CD4-positive, alpha-beta T cell treated with Interleukin-12 subunit alpha and Interleukin-12 subunit beta, for 1 hour (primary cell): ENCODE measurements at regions not wholly inside any gene's neighbourhood (a gene's known extent, or its start where the extent isn't known, plus 50 kb on each side); places are given as distances from the start of the nearest gene placed in this dataset.

ENCODE experiments used
- DNase-seq: peaks from one replicate; pipeline ENCODE4 v3.0.0-alpha.2; 2020

DNA sequence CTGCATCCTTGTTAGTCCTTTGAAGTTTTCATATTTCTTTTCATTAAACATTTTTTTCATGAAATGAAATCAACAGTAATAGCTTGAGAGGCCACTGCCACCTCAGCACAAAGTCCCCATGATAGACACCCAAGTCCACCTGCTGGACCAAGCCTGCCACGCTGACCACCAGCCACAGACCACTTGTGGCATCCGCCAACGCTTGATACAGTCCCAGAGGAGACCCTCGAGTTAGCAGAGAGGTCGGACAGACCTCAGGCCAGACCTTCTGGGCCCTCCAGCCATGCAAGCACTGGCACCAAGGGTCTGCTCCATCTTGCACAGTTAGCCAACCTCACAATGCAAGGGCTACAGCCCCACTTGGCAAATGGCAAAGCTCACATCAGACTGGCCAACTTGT lies 91.8 kb upstream of the RTL6 start:
- DNase-seq: no peak

- DNase-seq: no peak
These were observed 90.3 kb upstream of the RTL6 start for GRCh38 chr22:44588348-44588747.

DNA sequence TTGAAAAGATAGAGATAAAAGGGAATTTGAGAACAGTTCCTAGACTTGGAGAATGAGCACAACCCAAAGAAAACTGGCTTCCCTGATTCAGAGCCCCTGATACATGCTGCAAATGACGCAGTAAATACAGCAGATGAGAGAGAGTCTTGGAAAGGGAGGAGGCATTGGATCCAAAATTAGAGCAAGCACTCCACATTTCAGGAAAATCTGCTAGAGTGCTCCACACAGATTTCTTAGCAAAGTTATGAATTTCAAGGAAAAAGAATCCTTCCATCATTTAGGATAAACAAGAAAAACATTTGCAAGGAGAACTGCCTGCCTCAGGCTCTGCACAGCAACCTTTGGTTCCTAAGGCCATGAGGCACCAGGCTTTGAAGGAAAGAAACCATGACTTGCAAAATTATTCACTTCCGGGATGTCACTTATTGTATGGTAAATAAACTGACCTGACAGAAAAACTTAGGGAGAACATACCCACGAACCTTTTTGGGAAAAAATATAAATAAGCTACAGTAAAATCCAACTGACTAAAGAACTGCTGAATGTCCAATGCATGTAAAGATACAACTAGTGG lies 89.8 kb upstream of the RTL6 start:
- DNase-seq: no peak

GRCh38 chr22:44586999-44587736 lies 89.1 kb upstream of the RTL6 start:
- DNase-seq: no peak

- DNase-seq: no peak
These were observed 88.4 kb upstream of the RTL6 start for GRCh38 chr22:44586351-44586990.

DNA sequence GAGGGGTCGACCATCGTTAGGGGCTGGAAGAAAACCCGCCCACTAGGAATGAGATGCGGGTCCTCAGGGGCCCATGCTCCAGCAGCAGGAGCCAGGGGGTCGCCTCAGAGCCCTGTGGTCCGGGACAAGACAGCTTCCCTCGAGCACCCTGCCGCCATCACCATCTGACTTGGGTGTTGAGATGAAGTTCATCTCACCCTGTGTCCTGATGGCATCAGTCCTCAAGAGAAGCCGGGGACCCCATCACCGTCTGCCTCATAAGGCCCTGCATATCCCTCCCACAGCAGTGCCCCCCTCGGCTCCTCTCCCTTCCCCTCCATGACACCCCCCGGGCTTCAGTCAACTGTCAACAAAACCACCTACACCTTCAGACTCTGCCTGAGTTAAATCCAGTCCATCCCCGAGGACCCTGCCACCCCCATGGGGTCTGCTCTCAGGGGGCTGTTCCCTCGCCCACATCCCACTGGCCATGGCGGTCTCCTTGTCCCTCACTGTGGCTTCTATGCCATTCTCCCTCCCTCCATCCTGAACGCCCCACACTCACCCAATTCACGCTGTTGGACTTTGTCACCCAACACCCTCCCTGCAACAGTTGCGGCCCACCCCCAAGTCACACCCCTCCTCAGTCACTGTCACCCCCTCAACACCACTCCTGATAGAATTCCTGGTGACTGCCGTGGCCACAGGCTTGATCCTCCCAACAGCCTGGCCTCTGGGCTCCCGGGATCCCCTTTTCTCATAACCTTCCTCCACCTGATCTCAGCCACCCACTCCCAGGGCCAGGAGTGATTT lies 87.7 kb upstream of the RTL6 start:
- no peak for DNase-seq

- no peak for DNase-seq
These were observed 86.3 kb upstream of the RTL6 start for GRCh38 chr22:44584256-44584902.

- DNase-seq: no peak
These were observed 85.8 kb upstream of the RTL6 start for GRCh38 chr22:44583854-44584253.

DNA sequence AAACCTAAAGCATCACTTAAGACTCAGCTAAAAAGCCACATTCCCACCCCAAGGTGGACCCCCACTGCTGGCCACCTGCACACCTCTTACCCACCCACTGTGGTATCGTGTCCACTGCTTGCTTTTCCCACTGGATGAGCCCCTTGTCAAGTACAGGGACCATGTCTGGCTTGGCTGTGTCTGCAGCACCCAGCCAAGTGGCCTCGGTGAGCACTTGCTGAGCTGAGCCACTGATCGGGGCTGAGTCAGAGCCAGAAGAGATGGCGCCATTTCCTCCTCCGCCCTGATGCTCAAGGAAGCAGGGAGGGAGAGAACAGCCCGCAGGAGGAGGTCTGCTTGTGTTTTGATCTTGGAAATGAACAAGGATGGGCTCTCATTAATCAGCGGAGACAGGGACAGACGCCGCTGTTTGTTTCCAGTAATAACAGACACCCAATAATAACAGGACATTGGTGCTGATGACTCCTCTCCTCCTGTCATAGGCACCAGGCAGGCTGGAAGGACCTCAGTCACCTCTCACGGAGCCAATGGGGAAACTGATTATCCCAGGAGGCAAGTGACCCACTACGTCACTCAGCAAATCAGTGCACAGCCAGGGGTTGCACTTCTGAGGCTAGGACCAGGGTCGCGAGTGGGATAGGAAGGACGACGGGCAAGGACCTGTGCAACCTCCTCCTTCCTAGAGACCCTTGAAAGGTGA lies 85.2 kb upstream of the RTL6 start:
- DNase-seq: no peak

DNA sequence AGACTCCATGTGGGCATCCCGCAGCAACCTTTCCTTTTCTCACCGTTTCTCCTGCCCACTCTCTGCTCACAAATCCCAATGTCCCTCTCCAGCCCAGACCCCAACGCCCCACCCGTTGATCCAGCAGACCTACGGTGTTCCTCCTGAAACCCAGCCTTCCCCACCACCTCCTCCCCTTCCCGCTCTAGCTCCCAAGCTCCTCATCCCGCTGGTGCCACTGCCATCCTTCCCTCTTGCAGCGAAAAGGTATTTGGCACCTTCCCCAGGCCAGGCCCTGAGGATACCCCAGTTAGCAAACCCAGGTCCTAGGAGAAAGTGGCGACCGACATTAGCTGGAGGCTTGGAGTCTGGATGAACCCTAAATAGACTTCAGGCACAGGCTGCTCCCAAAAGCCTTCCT lies 84.0 kb upstream of the RTL6 start:
- no peak for DNase-seq

DNA sequence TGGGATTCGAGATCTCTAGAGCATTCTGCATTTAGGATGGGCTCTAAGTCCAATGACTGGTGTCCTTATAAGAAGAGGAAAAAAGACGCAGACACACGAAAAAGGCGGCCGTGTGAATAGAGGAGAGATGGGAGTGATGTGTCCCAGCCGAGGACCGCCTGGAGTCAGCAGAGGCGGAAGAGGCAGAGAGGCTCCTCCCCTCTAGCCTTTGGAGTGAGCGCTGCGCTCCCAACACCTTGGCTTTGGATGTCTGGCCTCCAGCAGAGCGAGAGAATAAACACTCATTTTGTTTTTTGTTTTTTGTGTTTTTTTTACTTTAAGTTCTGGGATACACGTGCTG lies 83.0 kb upstream of the RTL6 start:
- no peak for DNase-seq

DNA sequence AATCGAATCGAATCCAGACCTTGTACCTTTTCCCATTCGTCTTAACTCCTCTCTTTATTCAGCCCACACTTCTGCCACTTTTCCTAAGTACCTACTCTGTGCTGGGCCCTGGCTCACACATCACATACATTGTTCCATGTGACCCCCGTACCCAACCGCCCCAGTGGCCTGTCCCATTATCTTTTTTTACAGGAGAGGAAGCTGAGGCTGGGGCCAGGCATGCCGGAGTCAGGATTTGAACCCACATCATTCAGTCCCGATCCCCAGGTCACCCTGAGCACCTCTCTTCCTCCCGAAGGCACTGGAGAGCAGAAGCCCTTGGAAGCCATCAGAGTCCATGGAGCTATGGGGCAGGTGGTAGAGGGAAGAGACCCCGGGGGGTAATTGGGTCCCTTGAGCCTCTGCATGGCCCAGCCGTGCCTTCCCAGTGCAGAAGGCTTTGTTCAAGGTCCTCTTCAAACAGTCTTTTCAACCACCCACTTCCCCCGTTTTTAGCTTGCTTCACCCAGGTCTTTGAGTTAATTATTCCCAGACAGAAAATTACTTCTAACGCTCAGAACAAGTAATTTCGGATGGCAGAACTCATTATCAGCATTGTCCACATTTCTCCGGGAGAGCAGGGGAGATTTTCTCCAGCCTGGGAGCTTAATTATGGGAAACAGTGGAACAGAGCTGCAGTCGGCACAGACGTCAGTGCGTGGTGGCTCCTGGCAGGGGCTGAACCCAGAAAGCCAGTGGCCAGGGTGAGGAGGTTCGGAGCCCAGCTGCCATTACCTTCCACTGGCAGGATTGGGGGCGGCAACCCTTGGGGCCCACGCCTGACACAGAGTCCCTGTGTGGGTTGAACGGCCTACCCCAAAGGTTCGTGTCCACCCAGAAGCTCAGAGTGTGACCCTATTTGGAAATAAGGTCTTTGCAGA lies 82.4 kb upstream of the RTL6 start:
- no peak for DNase-seq

- DNase-seq: no peak
These were observed 80.6 kb upstream of the RTL6 start for GRCh38 chr22:44578516-44579230.

DNA sequence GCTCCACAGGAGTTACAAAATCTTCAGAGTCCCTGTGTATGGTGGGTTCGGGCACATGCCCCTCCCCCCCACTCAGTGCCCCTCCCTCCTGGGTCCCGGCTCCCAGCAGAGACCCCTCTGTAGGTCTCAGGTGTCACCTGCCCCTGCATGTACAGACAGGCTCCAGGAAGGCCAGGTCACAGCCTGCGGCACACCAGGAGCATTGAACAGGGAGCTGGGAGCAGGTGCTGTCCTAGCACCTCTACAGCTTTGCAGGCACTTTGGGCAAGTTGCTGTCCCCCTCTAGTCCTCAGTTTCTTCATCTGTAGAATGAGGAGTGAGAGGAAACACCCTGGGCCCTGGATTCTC lies 80.1 kb upstream of the RTL6 start:
- DNase-seq: no peak

DNA sequence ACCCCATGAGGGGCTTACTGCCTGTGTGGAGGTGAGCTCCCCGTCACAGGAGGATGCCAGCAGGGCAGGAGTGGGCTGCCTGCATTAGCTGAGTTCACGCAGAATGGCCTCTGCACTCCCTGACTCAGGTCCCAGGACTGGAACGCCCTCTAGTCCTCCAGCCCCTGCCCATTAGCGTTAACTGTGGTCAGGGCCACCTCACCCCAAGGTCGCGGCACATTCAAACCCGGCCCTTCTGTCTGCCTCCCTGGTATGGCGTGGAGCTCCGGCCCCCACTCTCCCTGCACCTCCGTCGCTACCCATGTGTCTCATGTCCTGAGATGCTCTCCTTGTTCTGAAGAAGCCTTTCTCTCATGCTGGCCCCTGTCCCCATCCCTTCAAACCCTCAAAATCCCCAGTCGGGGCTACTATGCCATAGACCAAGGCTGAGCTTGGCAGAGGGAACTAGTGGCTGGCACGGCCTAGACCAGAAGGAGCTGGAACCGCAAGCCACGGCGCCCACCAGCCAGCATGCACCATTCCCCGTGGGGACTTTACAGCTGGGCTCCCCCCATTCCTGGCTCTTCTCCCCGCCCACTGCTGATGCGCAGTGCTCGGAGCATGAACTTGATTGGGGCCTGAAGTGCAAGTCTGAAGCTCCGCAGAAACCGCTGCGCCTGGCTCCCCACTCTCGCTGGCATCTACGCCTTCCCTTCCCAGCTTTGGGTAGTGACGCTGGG lies 79.5 kb upstream of the RTL6 start:
- no peak for DNase-seq

DNA sequence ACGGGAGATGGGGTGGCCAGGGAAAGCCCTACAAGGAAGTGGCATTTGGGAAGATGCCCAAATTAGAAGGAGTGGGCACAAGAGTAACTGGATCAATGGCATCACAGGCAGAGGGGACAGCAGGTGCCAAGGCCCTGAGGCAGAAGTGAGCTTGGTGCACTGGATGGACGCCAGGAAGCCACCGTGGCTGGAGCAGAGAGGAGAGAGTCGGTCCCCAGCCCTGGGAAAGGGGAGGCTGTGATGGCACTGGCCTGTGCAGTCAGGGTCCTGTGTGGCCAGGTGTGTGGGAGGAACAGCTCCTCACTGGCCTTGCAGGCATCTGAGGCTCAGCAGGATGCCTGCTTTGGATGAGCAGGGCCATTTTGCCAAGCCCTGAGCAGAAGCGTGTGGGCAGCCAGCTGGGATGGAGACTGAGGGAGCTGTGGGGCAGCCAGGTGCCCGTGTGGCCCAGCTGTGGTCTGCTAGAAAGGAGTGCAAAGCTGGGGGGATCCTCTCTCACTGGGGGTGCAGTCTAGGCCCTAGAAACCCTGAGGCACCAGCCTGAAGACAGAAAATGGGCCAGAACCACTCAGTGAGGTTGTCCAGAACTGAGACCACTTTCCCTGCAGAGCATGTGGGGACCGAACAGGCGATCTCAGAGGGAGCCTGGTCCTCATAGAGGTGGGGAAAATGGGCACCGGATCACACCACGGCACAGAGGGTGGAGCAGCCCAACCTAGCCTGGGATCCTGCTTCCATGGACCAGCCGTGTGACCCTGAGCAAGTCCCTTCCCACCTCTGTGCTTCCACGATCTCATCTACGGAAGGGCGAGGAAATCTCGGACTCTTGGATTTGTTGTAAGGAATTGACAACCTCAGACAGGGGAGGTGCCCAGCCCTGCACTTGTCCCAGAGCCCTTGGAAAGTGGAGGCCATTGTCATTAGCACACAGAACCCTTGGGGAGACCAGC lies 78.6 kb upstream of the RTL6 start:
- DNase-seq: no peak

DNA sequence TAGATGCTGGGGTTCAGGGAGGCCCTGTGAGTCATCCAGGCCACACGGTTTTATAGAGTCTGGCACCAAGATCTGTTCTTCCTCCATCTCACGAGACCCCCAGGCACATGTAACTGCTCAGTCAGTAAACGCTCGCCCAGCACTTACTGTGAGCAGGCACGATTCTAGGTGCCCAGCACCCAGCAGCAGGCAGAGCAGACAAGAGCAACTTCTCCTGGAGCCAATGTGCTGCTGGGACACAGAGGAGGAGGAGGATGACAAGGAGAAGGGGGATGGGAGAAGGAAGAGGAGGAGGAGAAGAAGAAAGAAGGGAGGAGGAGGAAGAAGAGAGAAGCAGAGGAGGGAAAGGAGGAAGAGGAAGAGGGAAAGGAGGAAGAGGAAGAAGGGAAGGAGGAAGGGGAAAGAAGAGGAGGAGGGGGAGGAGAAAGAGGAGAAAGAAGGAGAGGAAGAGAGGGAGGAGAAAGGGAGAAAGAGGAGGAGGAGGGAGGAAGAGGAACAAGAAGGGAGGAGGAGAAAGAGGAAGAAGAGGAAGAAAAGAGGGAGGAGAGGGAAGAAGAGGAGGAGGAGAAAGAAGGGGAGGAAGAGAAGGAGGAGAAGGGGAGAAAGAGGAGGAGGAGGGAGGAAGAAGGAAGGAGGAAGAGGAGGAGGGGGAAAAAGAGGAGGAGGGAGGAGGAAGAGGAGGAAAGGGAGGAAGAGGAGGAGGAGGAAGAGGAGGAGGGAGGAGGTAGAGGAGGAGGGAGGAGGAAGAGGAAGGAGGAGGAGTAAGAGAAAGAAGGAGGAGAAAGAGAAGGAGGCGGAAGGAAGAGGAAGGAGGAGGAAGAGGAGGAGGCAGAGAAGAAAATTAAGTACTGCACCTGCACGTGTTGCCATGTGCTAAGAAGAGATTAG lies 77.6 kb upstream of the RTL6 start:
- DNase-seq: no peak
